RWPE1 (cell line): ENCODE measurements at regions not wholly inside any gene's neighbourhood (a gene's known extent, or its start where the extent isn't known, plus 50 kb on each side); places are given as distances from the start of the nearest gene placed in this dataset.

Experiments used
- CTCF ChIA-PET: fragments of 350-600 bp; sonication (Branson Sonifier 250); formaldehyde crosslinking; extraction: SDS; loops from one replicate; lab custom pipeline; 2021; lab: Yijun Ruan, JAX
- POLR2A ChIA-PET: fragments of 400-600 bp; formaldehyde crosslinking; extraction: SDS; loops from one replicate; lab custom pipeline; 2020; ENCODE audit warnings: antibody characterized with exemption; ENCODE audit not compliant: low non-redundant PET; lab: Yijun Ruan, JAX
- DNase-seq: peaks from one replicate; pipeline ENCODE4 v3.0.0; 2012; ENCODE audit warnings: low spot score
- H3K27ac ChIP-seq: fragments of 450-650 bp; 2 replicates; pipeline ENCODE4 v1.5.1; 2017
- TF ChIP-seq, protein P1 (sequence below): fragments of 450-650 bp; conservative IDR thresholded peaks from 2 replicates; pipeline ENCODE4 v1.5.1; 2017; ENCODE audit warnings: low read depth, mild to moderate bottlenecking

DNA sequence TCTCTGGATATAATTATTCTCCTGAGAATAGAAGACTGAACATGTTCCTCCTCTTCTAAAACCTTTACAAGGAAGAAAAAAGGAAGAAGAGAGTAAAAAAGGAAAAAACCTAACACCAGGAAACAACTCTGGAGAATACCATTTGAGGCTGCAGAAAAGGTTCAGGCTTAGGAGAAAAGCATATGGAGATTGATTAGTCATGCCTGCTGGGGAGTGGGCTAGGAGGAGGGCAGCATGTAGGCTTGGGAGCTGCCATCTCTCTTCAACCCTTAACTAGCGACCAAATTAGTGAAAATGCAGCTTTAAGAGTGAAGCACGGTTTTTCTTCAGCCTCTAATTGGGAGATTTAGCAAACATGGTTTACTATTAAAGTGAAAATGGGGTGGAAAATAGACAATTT is 273.0 kb upstream of the CRY1 start:
- ChIA-PET CTCF (no interaction called here), POLR2A (no interaction called here)
- TF ChIP-seq, protein P1, sequence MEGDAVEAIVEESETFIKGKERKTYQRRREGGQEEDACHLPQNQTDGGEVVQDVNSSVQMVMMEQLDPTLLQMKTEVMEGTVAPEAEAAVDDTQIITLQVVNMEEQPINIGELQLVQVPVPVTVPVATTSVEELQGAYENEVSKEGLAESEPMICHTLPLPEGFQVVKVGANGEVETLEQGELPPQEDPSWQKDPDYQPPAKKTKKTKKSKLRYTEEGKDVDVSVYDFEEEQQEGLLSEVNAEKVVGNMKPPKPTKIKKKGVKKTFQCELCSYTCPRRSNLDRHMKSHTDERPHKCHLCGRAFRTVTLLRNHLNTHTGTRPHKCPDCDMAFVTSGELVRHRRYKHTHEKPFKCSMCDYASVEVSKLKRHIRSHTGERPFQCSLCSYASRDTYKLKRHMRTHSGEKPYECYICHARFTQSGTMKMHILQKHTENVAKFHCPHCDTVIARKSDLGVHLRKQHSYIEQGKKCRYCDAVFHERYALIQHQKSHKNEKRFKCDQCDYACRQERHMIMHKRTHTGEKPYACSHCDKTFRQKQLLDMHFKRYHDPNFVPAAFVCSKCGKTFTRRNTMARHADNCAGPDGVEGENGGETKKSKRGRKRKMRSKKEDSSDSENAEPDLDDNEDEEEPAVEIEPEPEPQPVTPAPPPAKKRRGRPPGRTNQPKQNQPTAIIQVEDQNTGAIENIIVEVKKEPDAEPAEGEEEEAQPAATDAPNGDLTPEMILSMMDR = no peak
- DNase-seq = no peak
- H3K27ac ChIP-seq = no peak overlapping the region

DNA sequence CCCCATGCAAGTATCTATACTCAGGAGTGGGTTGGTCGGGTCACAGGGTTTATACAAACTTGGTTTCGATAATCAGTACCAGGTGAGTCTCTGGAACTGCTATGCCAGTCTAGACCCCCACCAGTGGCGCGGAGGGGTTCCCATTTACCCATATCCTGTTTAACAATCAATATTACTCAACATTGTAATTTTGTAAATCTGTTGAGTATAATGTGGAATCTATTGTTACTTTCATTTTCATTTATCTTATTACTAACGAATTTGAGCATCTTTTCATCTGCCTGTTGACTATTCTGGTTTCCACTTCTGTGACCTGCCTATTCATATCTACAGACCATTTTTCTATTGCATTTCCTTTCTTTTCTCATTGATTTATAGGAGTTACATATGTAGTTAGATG is 275.2 kb upstream of the CRY1 start:
- POLR2A ChIA-PET = no interaction called here
- TF ChIP-seq, protein P1 = no peak
- CTCF ChIA-PET = no interaction called here
- H3K27ac ChIP-seq = no peak overlapping the region
- no peak for DNase-seq

DNA sequence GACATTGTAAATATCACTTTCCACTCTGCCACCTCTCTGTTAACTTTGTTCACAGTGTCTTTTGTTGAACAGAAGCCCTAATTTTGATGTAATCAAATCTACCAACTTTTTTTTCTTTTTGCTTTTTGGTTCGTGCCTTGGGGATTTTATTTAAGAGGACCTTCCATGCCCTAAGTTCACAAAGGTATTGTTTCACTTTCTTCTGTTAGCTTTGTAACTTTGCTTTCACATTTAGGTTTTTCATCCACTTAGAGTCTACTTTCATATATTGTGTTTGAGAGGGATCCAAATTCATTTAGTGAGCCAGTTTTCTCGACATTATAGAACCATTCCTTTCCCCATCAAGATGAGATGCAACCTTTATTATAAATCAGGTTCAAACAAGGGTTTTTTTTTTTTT is 275.7 kb upstream of the CRY1 start:
- no peak overlapping the region for H3K27ac ChIP-seq
- CTCF ChIA-PET = no interaction called here
- no peak for DNase-seq
- TF ChIP-seq, protein P1 = no peak
- POLR2A ChIA-PET = no interaction called here

DNA sequence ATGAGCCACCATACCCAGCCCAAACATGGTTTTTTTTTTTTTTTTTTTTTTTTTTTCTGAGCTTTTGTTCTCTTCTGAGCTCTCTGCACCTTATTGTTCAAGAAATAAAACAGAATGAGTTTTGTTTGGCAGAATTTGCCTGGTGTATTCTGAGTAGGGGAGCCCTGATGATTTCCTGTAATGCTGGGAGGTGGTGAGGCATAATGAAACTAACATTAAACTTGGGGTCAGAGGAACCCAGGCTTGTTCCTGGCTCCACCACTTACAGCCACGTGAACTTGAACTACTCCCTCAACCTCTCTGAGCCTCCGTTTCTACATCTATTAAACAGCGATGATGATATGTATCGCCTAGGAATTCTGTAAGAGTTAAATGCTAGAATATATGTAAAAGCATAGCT is 276.3 kb upstream of the CRY1 start:
- no peak for DNase-seq
- CTCF ChIA-PET = no interaction called here
- H3K27ac ChIP-seq = no peak overlapping the region
- TF ChIP-seq, protein P1 = no peak
- POLR2A ChIA-PET = no interaction called here

DNA sequence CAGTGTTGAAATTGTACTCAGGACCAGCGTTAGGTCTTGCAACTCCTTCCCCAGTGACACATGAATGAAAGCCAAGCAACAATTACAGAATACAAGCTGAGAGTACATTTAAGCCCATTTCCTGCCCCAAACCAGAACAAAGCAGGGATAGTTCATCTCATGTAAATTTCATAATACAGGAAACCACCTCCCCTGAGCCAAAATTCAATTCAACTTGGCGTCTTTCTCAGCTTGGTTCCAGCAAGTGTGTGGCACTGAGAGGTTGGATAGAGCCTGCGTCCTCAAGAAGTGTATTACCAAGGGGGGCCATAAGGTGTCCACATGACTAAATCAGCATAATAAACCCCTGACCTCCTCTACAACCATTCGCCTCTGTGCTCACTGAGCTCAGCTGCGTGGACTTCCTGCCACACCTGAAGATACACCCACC is 278.9 kb upstream of the CRY1 start:
- TF ChIP-seq, protein P1 = no peak
- H3K27ac ChIP-seq = peak overlapping the region; percentile 72
- CTCF ChIA-PET = no interaction called here
- peak; percentile 34 for DNase-seq
- POLR2A ChIA-PET = no interaction called here

DNA sequence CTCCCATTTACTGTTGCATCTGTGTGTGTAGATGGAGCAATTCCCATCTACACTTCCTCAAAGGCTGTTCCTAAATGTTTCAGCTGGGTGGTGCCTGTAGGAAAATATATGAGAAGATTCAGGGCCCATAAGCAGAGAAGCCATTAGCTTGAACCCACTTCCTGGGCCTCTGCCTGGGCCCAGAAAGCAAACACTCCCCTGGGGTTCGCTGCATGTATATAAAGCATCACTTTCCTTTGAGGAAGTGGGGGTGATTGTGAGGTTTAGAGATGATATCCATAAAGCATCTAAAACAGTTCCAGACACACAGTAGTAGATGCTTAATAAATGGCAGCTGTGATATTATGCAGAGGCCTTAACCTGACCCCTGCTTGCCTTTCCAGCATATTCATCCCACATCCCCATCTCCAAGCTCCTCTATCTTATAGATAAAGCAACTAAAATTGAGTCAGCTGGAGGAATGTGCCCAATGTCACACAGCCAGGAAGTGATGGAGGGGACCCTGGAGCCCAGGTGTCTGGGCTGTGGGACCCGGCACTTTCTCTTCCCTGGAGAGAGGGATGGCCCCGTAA is 280.0 kb upstream of the CRY1 start:
- POLR2A ChIA-PET = no interaction called here
- H3K27ac ChIP-seq = peak overlapping the region; percentile 1; the same call in 1 of the 2 replicates
- DNase-seq = no peak
- CTCF ChIA-PET = interaction anchor here (0.7 kb wide), 1 partner anchor 234 kb away, joined by 3 read pairs; no protein-coding TSS in a partner anchor
- TF ChIP-seq, protein P1 = no peak
